ENCODE measurements at regions not wholly inside any gene's neighbourhood (a gene's known extent, or its start where the extent isn't known, plus 50 kb on each side); places are given as distances from the start of the nearest gene placed in this dataset.

GRCh38 chr5:153404747-153405146 is 85.7 kb upstream of the GRIA1 start:
- ChIA-PET POLR2A (no interaction called here), CTCF (interaction anchor here (0.8 kb wide), 1 partner anchor 560 kb away, joined by 3 read pairs; no protein-coding TSS in a partner anchor)
- no peak for DNase-seq (ENCODE audit: low read depth, low spot score)
- no peak for TF ChIP-seq CTCF (IDR thresholded peaks at IDR 0.05; ENCODE audit: insufficient read depth, low read length, missing control alignments)
- no peak overlapping the region for H3K4me3 ChIP-seq (ENCODE audit: low read depth, low read length)

GRCh38 chr5:153421676-153422075 is 68.8 kb upstream of the GRIA1 start:
- CTCF ChIA-PET = no interaction called here
- POLR2A ChIA-PET = no interaction called here
- no peak for TF ChIP-seq CTCF (IDR thresholded peaks at IDR 0.05; ENCODE audit: insufficient read depth, low read length, missing control alignments)
- DNase-seq (ENCODE audit: low read depth, low spot score) = no peak
- H3K4me3 ChIP-seq (ENCODE audit: low read depth, low read length) = no peak overlapping the region

- ChIA-PET CTCF (no interaction called here), POLR2A (no interaction called here)
- no peak for DNase-seq (ENCODE audit: low read depth, low spot score)
- no peak for TF ChIP-seq CTCF (IDR thresholded peaks at IDR 0.05; ENCODE audit: insufficient read depth, low read length, missing control alignments)
- H3K4me3 ChIP-seq (ENCODE audit: low read depth, low read length) = no peak overlapping the region
These were observed 64.6 kb upstream of the GRIA1 start for GRCh38 chr5:153425914-153426313.

GRCh38 chr5:153429761-153430380 is 60.6 kb upstream of the GRIA1 start:
- ChIA-PET CTCF (interaction anchor here (1.1 kb wide), 1 partner anchor 8 kb away, joined by 3 read pairs; no protein-coding TSS in a partner anchor), POLR2A (no interaction called here)
- H3K4me3 ChIP-seq (ENCODE audit: low read depth, low read length) = no peak overlapping the region
- no peak for TF ChIP-seq CTCF (IDR thresholded peaks at IDR 0.05; ENCODE audit: insufficient read depth, low read length, missing control alignments)
- DNase-seq (ENCODE audit: low read depth, low spot score) = no peak

- no peak for TF ChIP-seq CTCF (IDR thresholded peaks at IDR 0.05; ENCODE audit: insufficient read depth, low read length, missing control alignments)
- H3K4me3 ChIP-seq (ENCODE audit: low read depth, low read length) = no peak overlapping the region
- no peak for DNase-seq (ENCODE audit: low read depth, low spot score)
- ChIA-PET POLR2A (no interaction called here), CTCF (interaction anchor here (1.9 kb wide), 1 partner anchor 20 kb away, joined by 4 read pairs; no protein-coding TSS in a partner anchor)
These were observed 57.9 kb upstream of the GRIA1 start for GRCh38 chr5:153432583-153432982.

- DNase-seq (ENCODE audit: low read depth, low spot score) = no peak
- POLR2A ChIA-PET = no interaction called here
- no peak for TF ChIP-seq CTCF (IDR thresholded peaks at IDR 0.05; ENCODE audit: insufficient read depth, low read length, missing control alignments)
- H3K4me3 ChIP-seq (ENCODE audit: low read depth, low read length) = no peak overlapping the region
- CTCF ChIA-PET = interaction anchor here (0.8 kb wide), 1 partner anchor 8 kb away, joined by 3 read pairs; no protein-coding TSS in a partner anchor
These were observed 53.2 kb upstream of the GRIA1 start for GRCh38 chr5:153437251-153437650.
